AG10803 (cell line): ENCODE measurements at regions not wholly inside any gene's neighbourhood (a gene's known extent, or its start where the extent isn't known, plus 50 kb on each side); places are given as distances from the start of the nearest gene placed in this dataset.
"Not testable (repeated sequence)": the region's sequence is repeated elsewhere in the genome, so short reads cannot be mapped to it uniquely, and the experiment has no call there.

Source experiments
- DNase-seq: peaks from one replicate; pipeline ENCODE4 v3.0.0; 2010; ENCODE audit warnings: low read depth
- H3K4me3 ChIP-seq: 2 replicates; pipeline ENCODE4 v1.5.1; 2011; ENCODE audit warnings: mild to moderate bottlenecking, low read length, control low read depth
- TF ChIP-seq, protein P1 (sequence below): conservative IDR thresholded peaks from 2 replicates; pipeline ENCODE4 v1.5.1; 2011; ENCODE audit warnings: mild to moderate bottlenecking, low read length, control low read depth, inconsistent platforms

GRCh38 chr4:17010426-17011087, 112.1 kb upstream of the LDB2 start:
- H3K4me3 ChIP-seq: no peak overlapping the region
- DNase-seq: no peak
- TF ChIP-seq, protein P1, sequence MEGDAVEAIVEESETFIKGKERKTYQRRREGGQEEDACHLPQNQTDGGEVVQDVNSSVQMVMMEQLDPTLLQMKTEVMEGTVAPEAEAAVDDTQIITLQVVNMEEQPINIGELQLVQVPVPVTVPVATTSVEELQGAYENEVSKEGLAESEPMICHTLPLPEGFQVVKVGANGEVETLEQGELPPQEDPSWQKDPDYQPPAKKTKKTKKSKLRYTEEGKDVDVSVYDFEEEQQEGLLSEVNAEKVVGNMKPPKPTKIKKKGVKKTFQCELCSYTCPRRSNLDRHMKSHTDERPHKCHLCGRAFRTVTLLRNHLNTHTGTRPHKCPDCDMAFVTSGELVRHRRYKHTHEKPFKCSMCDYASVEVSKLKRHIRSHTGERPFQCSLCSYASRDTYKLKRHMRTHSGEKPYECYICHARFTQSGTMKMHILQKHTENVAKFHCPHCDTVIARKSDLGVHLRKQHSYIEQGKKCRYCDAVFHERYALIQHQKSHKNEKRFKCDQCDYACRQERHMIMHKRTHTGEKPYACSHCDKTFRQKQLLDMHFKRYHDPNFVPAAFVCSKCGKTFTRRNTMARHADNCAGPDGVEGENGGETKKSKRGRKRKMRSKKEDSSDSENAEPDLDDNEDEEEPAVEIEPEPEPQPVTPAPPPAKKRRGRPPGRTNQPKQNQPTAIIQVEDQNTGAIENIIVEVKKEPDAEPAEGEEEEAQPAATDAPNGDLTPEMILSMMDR: no peak

- no peak overlapping the region for H3K4me3 ChIP-seq
- no peak for DNase-seq
- TF ChIP-seq, protein P1: no peak
Measured at GRCh38 chr4:17009871-17010367, 111.5 kb upstream of the LDB2 start.

DNA sequence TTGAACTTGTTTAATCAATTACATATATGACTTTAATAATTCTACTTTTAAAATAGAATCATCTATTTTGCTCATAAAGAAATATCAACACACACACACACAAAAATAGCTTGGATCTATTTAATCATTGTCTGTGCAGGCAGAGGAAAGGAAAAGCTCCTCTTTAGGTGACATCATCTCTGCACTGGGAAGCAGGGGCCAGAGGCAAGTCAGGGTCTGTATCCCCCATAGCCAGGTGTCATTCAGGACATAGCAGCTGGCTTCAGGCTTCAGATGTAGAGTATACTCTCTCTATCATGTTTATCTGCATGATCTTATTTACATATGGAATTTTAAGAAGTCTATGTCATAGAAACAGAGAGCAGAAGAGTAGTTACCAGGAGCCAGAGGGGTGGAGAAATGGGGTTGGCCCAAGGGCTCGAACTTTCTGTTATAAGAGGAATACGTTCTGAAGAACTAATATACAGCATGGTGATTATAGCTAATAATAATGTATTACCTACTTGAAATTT, 110.4 kb upstream of the LDB2 start:
- TF ChIP-seq, protein P1: no peak
- DNase-seq: no peak
- no peak overlapping the region for H3K4me3 ChIP-seq

- DNase-seq, H3K4me3 ChIP-seq: not testable (repeated sequence)
Measured at GRCh38 chr4:17003606-17004392, 105.4 kb upstream of the LDB2 start.

- TF ChIP-seq, protein P1: no peak
- DNase-seq: peak; percentile 41
- no peak overlapping the region for H3K4me3 ChIP-seq
Measured at GRCh38 chr4:16995451-16995850, 97.0 kb upstream of the LDB2 start.

- TF ChIP-seq, protein P1: no peak
- H3K4me3 ChIP-seq: no peak overlapping the region
- no peak for DNase-seq
Measured at GRCh38 chr4:16993956-16994840, 95.8 kb upstream of the LDB2 start.
